ENCODE measurements at regions not wholly inside any gene's neighbourhood (a gene's known extent, or its start where the extent isn't known, plus 50 kb on each side); places are given as distances from the start of the nearest gene placed in this dataset.

- DNase-seq = no peak
Measured at GRCh38 chr16:72308396-72308795, 136.4 kb upstream of the PMFBP1 start.

GRCh38 chr16:72302332-72302731, 130.4 kb upstream of the PMFBP1 start:
- no peak for DNase-seq

- DNase-seq = no peak
Measured at GRCh38 chr16:72301523-72302236, 129.7 kb upstream of the PMFBP1 start.

- no peak for DNase-seq
Measured at GRCh38 chr16:72300892-72301291, 128.9 kb upstream of the PMFBP1 start.

- DNase-seq = no peak
Measured at GRCh38 chr16:72299684-72300243, 127.8 kb upstream of the PMFBP1 start.

GRCh38 chr16:72298961-72299360, 127.0 kb upstream of the PMFBP1 start:
- DNase-seq = no peak

GRCh38 chr16:72295914-72296313, 124.0 kb upstream of the PMFBP1 start:
- DNase-seq = no peak

GRCh38 chr16:72291531-72291981, 119.6 kb upstream of the PMFBP1 start:
- DNase-seq = peak; percentile 96

- DNase-seq = peak; percentile 88
Measured at GRCh38 chr16:72291121-72291520, 119.2 kb upstream of the PMFBP1 start.

GRCh38 chr16:72287649-72288048, 115.7 kb upstream of the PMFBP1 start:
- DNase-seq = no peak

GRCh38 chr16:72286936-72287620, 115.1 kb upstream of the PMFBP1 start:
- no peak for DNase-seq

GRCh38 chr16:72285728-72286127, 113.8 kb upstream of the PMFBP1 start:
- DNase-seq = no peak

GRCh38 chr16:72285324-72285723, 113.4 kb upstream of the PMFBP1 start:
- no peak for DNase-seq

GRCh38 chr16:72284042-72284789, 112.3 kb upstream of the PMFBP1 start:
- DNase-seq = no peak

GRCh38 chr16:72282362-72282761, 110.4 kb upstream of the PMFBP1 start:
- DNase-seq = no peak

- no peak for DNase-seq
Measured at GRCh38 chr16:72278301-72278700, 106.3 kb upstream of the PMFBP1 start.

- DNase-seq = no peak
Measured at GRCh38 chr16:72277749-72278148, 105.8 kb upstream of the PMFBP1 start.

- DNase-seq = no peak
Measured at GRCh38 chr16:72271699-72272240, 99.8 kb upstream of the PMFBP1 start.

GRCh38 chr16:72270531-72270930, 98.6 kb upstream of the PMFBP1 start:
- DNase-seq = no peak

- no peak for DNase-seq
Measured at GRCh38 chr16:72266836-72267235, 94.9 kb upstream of the PMFBP1 start.

- no peak for DNase-seq
Measured at GRCh38 chr16:72264771-72265170, 92.8 kb upstream of the PMFBP1 start.

- DNase-seq = no peak
Measured at GRCh38 chr16:72262711-72263110, 90.8 kb upstream of the PMFBP1 start.

- no peak for DNase-seq
Measured at GRCh38 chr16:72261127-72261526, 89.2 kb upstream of the PMFBP1 start.
